Endothelial cell of umbilical vein (primary cell): ENCODE measurements at regions not wholly inside any gene's neighbourhood (a gene's known extent, or its start where the extent isn't known, plus 50 kb on each side); places are given as distances from the start of the nearest gene placed in this dataset.

Experiments
- CTCF ChIP-seq, 2 donors: IDR thresholded peaks; 1 replicate in 1 of 2; 2 replicates in 1 of 2; pipeline ENCODE4 v1.5.1; 2011; ENCODE audit warnings: low read length in 2 of 2, mild to moderate bottlenecking in 2 of 2, moderate library complexity in 2 of 2, control low read depth in 1 of 2, inconsistent platforms in 1 of 2, low read depth in 1 of 2; ENCODE audit not compliant: insufficient read depth in 1 of 2; ENCODE audit errors: extremely low read depth in 1 of 2
- EZH2 ChIP-seq: IDR thresholded peaks from 2 replicates; pipeline ENCODE4 v1.6.1; 2012; ENCODE audit warnings: borderline replicate concordance, low read depth, mild to moderate bottlenecking, moderate library complexity, low read length, inconsistent platforms; ENCODE audit not compliant: severe bottlenecking
- GATA2 ChIP-seq: IDR thresholded peaks from 2 replicates; pipeline ENCODE4 v1.7.0; 2011; ENCODE audit warnings: low read depth, mild to moderate bottlenecking, moderate library complexity, mixed read lengths, low read length; ENCODE audit not compliant: insufficient read length, insufficient read depth
- JUN ChIP-seq: IDR thresholded peaks from 2 replicates; pipeline ENCODE4 v1.6.1; 2011; ENCODE audit warnings: borderline replicate concordance, low read depth; ENCODE audit not compliant: insufficient read length, insufficient read depth
- MYC ChIP-seq: IDR thresholded peaks from one replicate; pipeline ENCODE4 v1.6.1; 2011; ENCODE audit warnings: mild to moderate bottlenecking, low read depth, low read length
- POLR2A ChIP-seq: IDR thresholded peaks from 2 replicates; pipeline ENCODE4 v1.6.1; 2012; ENCODE audit warnings: low read depth, mild to moderate bottlenecking, control low read depth, low read length
- POLR2AphosphoS5 ChIP-seq: IDR thresholded peaks from 2 replicates; pipeline ENCODE4 v1.6.1; 2012; ENCODE audit warnings: low read depth, mild to moderate bottlenecking, control low read depth, low read length, moderate library complexity; ENCODE audit not compliant: insufficient read depth

GRCh38 chr12:104402630-104403029, 54.1 kb upstream of the CHST11 start:
- TF ChIP-seq CTCF (IDR thresholded peaks at IDR 0.05; ENCODE audit: extremely low read depth in 1 of 2, insufficient read depth in 1 of 2, low read depth in 1 of 2, low read length in 2 of 2) (no peak), POLR2AphosphoS5 (no peak), GATA2 (no peak), EZH2 (no peak), POLR2A (no peak), JUN (no peak), MYC (no peak)
